ENCODE measurements at regions not wholly inside any gene's neighbourhood (a gene's known extent, or its start where the extent isn't known, plus 50 kb on each side); places are given as distances from the start of the nearest gene placed in this dataset.

- TF ChIP-seq OSR1 (CRISPR knock-in tag; IDR thresholded peaks at IDR 0.05), result no peak
- no peak for TF ChIP-seq CREB5 (CRISPR knock-in tag; IDR thresholded peaks at IDR 0.05; ENCODE audit: low read depth)
- TF ChIP-seq ZFP3 (CRISPR knock-in tag; IDR thresholded peaks at IDR 0.05), result no peak
- no peak for TF ChIP-seq TSHZ2 (CRISPR knock-in tag; IDR thresholded peaks at IDR 0.05)
- TF ChIP-seq SNAI2 (CRISPR knock-in tag; IDR thresholded peaks at IDR 0.05), result no peak
- no peak for TF ChIP-seq POU6F1 (CRISPR knock-in tag; IDR thresholded peaks at IDR 0.05; ENCODE audit: borderline replicate concordance, low read depth)
These were observed 660.3 kb downstream of the ISL1 start for GRCh38 chr5:52043543-52043942.
